Stimulated activated effector memory CD8-positive, alpha-beta T cell treated with anti-CD3 and anti-CD28 coated beads, Interleukin-12 subunit alpha, Interleukin-12 subunit beta, amount 100 ng/mL, for 72 hours (primary cell): ENCODE measurements at regions not wholly inside any gene's neighbourhood (a gene's known extent, or its start where the extent isn't known, plus 50 kb on each side); places are given as distances from the start of the nearest gene placed in this dataset.
A peak's percentile ranks its signal among the peaks of the same experiment; 100 is the strongest.

ENCODE experiments used
- ATAC-seq: fragments of 150-1000 bp; cut with Tn5 transposase; 2 replicates; pipeline ENCODE4 v1.10.0; 2021
- DNase-seq, 2 donors: peaks; one replicate each; pipeline ENCODE4 v3.0.0; 2021 to 2022; ENCODE audit warnings: low spot score in 2 of 2
- H3K27ac Mint-ChIP-seq: one replicate; pipeline ENCODE4 v1.8.0; 2022; ENCODE audit warnings: mild to moderate bottlenecking, mixed read lengths
- H3K36me3 Mint-ChIP-seq: one replicate; pipeline ENCODE4 v1.8.0; 2022; ENCODE audit warnings: mild to moderate bottlenecking, mixed read lengths
- H3K4me1 Mint-ChIP-seq: one replicate; pipeline ENCODE4 v1.8.0; 2022; ENCODE audit warnings: mixed read lengths
- H3K4me3 Mint-ChIP-seq: one replicate; pipeline ENCODE4 v1.8.0; 2022; ENCODE audit warnings: mild to moderate bottlenecking, mixed read lengths
- H3K9me3 Mint-ChIP-seq: one replicate; pipeline ENCODE4 v1.8.0; 2022; ENCODE audit warnings: mixed read lengths

GRCh38 chr6:164124473-164124872 is 710.0 kb downstream of the QKI start:
- Mint-ChIP-seq H3K27ac (no peak overlapping the region), H3K4me3 (no peak overlapping the region), H3K9me3 (peaks cover 3% of the 10 kb centered on the region), H3K36me3 (no peaks in the 10 kb centered on the region), H3K4me1 (no peaks in the 10 kb centered on the region)
- no peak for ATAC-seq
- no peak for DNase-seq

- H3K4me3 Mint-ChIP-seq, result no peak overlapping the region
- H3K27ac Mint-ChIP-seq, result no peak overlapping the region
- no peaks in the 10 kb centered on the region for H3K4me1 Mint-ChIP-seq
- H3K36me3 Mint-ChIP-seq, result no peaks in the 10 kb centered on the region
- peaks cover 3% of the 10 kb centered on the region for H3K9me3 Mint-ChIP-seq
- ATAC-seq, result no peak
- DNase-seq, result no peak
Observed at GRCh38 chr6:164122109-164122508, 707.6 kb downstream of the QKI start.

GRCh38 chr6:164121527-164121926 is 707.0 kb downstream of the QKI start:
- Mint-ChIP-seq H3K36me3 (no peaks in the 10 kb centered on the region), H3K4me1 (no peaks in the 10 kb centered on the region), H3K27ac (no peak overlapping the region), H3K4me3 (no peak overlapping the region), H3K9me3 (peaks cover 3% of the 10 kb centered on the region)
- DNase-seq, result no peak
- ATAC-seq, result no peak

GRCh38 chr6:164114651-164115050 is 700.1 kb downstream of the QKI start:
- no peak overlapping the region for H3K4me3 Mint-ChIP-seq
- peaks cover 3% of the 10 kb centered on the region for H3K9me3 Mint-ChIP-seq
- DNase-seq (no peak), ATAC-seq (no peak)
- no peaks in the 10 kb centered on the region for H3K4me1 Mint-ChIP-seq
- no peak overlapping the region for H3K27ac Mint-ChIP-seq
- H3K36me3 Mint-ChIP-seq, result no peaks in the 10 kb centered on the region

- ATAC-seq, result no peak
- H3K4me3 Mint-ChIP-seq, result no peak overlapping the region
- H3K27ac Mint-ChIP-seq, result no peak overlapping the region
- H3K36me3 Mint-ChIP-seq, result no peaks in the 10 kb centered on the region
- H3K9me3 Mint-ChIP-seq, result peaks cover 3% of the 10 kb centered on the region
- DNase-seq, result no peak
- H3K4me1 Mint-ChIP-seq, result peaks cover 5% of the 10 kb centered on the region
Observed at GRCh38 chr6:164114051-164114450, 699.5 kb downstream of the QKI start.

GRCh38 chr6:164113637-164114036 is 699.1 kb downstream of the QKI start:
- H3K9me3 Mint-ChIP-seq, result peaks cover 3% of the 10 kb centered on the region
- H3K36me3 Mint-ChIP-seq, result no peaks in the 10 kb centered on the region
- ATAC-seq (no peak), DNase-seq (no peak)
- no peak overlapping the region for H3K4me3 Mint-ChIP-seq
- H3K27ac Mint-ChIP-seq, result no peak overlapping the region
- peaks cover 5% of the 10 kb centered on the region for H3K4me1 Mint-ChIP-seq

GRCh38 chr6:164109770-164110140 is 695.2 kb downstream of the QKI start:
- Mint-ChIP-seq H3K4me3 (no peak overlapping the region), H3K36me3 (no peaks in the 10 kb centered on the region), H3K27ac (no peak overlapping the region), H3K9me3 (peaks cover 3% of the 10 kb centered on the region), H3K4me1 (peaks cover 5% of the 10 kb centered on the region)
- DNase-seq (no peak), ATAC-seq (no peak)

- peaks cover 5% of the 10 kb centered on the region for H3K4me1 Mint-ChIP-seq
- DNase-seq, result no peak
- H3K27ac Mint-ChIP-seq, result no peak overlapping the region
- H3K36me3 Mint-ChIP-seq, result no peaks in the 10 kb centered on the region
- no peak for ATAC-seq
- H3K4me3 Mint-ChIP-seq, result no peak overlapping the region
- H3K9me3 Mint-ChIP-seq, result peaks cover 3% of the 10 kb centered on the region
Observed at GRCh38 chr6:164108869-164109769, 694.6 kb downstream of the QKI start.

- ATAC-seq (no peak), DNase-seq (no peak)
- no peaks in the 10 kb centered on the region for H3K36me3 Mint-ChIP-seq
- H3K4me3 Mint-ChIP-seq, result no peak overlapping the region
- peaks cover 5% of the 10 kb centered on the region for H3K4me1 Mint-ChIP-seq
- H3K27ac Mint-ChIP-seq, result no peak overlapping the region
- H3K9me3 Mint-ChIP-seq, result peaks cover 3% of the 10 kb centered on the region
Observed at GRCh38 chr6:164108092-164108491, 693.6 kb downstream of the QKI start.

- H3K4me3 Mint-ChIP-seq, result no peak overlapping the region
- DNase-seq (no peak), ATAC-seq (no peak)
- H3K36me3 Mint-ChIP-seq, result no peaks in the 10 kb centered on the region
- H3K27ac Mint-ChIP-seq, result no peak overlapping the region
- peaks cover 3% of the 10 kb centered on the region for H3K9me3 Mint-ChIP-seq
- peaks cover 5% of the 10 kb centered on the region for H3K4me1 Mint-ChIP-seq
Observed at GRCh38 chr6:164107297-164107995, 692.9 kb downstream of the QKI start.

- H3K4me1 Mint-ChIP-seq, result peaks cover 5% of the 10 kb centered on the region
- no peak overlapping the region for H3K4me3 Mint-ChIP-seq
- no peaks in the 10 kb centered on the region for H3K36me3 Mint-ChIP-seq
- peak; percentile 44 for ATAC-seq
- no peak for DNase-seq
- H3K9me3 Mint-ChIP-seq, result peaks cover 3% of the 10 kb centered on the region
- H3K27ac Mint-ChIP-seq, result no peak overlapping the region
Observed at GRCh38 chr6:164106345-164106769, 691.8 kb downstream of the QKI start.

GRCh38 chr6:164105705-164106104 is 691.2 kb downstream of the QKI start:
- Mint-ChIP-seq H3K36me3 (no peaks in the 10 kb centered on the region), H3K9me3 (peaks cover 3% of the 10 kb centered on the region), H3K27ac (no peak overlapping the region), H3K4me1 (peaks cover 5% of the 10 kb centered on the region), H3K4me3 (no peak overlapping the region)
- DNase-seq, result no peak
- ATAC-seq, result no peak

GRCh38 chr6:164104432-164104831 is 689.9 kb downstream of the QKI start:
- DNase-seq, result no peak
- no peak overlapping the region for H3K27ac Mint-ChIP-seq
- H3K4me1 Mint-ChIP-seq, result peaks cover 4% of the 10 kb centered on the region
- H3K9me3 Mint-ChIP-seq, result no peaks in the 10 kb centered on the region
- no peaks in the 10 kb centered on the region for H3K36me3 Mint-ChIP-seq
- no peak overlapping the region for H3K4me3 Mint-ChIP-seq
- no peak for ATAC-seq

- H3K4me3 Mint-ChIP-seq, result no peak overlapping the region
- no peaks in the 10 kb centered on the region for H3K4me1 Mint-ChIP-seq
- H3K9me3 Mint-ChIP-seq, result no peaks in the 10 kb centered on the region
- H3K27ac Mint-ChIP-seq, result no peak overlapping the region
- no peaks in the 10 kb centered on the region for H3K36me3 Mint-ChIP-seq
- DNase-seq (no peak), ATAC-seq (no peak)
Observed at GRCh38 chr6:164102693-164103092, 688.2 kb downstream of the QKI start.

- no peak for DNase-seq
- H3K9me3 Mint-ChIP-seq, result no peaks in the 10 kb centered on the region
- no peak overlapping the region for H3K4me3 Mint-ChIP-seq
- ATAC-seq, result no peak
- H3K4me1 Mint-ChIP-seq, result no peaks in the 10 kb centered on the region
- H3K27ac Mint-ChIP-seq, result no peak overlapping the region
- H3K36me3 Mint-ChIP-seq, result no peaks in the 10 kb centered on the region
Observed at GRCh38 chr6:164101859-164102258, 687.3 kb downstream of the QKI start.

GRCh38 chr6:164099269-164099865 is 684.8 kb downstream of the QKI start:
- no peak overlapping the region for H3K27ac Mint-ChIP-seq
- no peak for DNase-seq
- no peaks in the 10 kb centered on the region for H3K4me1 Mint-ChIP-seq
- H3K9me3 Mint-ChIP-seq, result no peaks in the 10 kb centered on the region
- ATAC-seq, result no peak
- H3K4me3 Mint-ChIP-seq, result no peak overlapping the region
- no peaks in the 10 kb centered on the region for H3K36me3 Mint-ChIP-seq
